NT2/D1 (cell line): ENCODE measurements at regions not wholly inside any gene's neighbourhood (a gene's known extent, or its start where the extent isn't known, plus 50 kb on each side); places are given as distances from the start of the nearest gene placed in this dataset.

ENCODE experiments used
- DNase-seq: peaks from one replicate; pipeline ENCODE4 v3.0.0-alpha.2; 2011; ENCODE audit warnings: low read depth, low spot score
- H3K27me3 ChIP-seq: 2 replicates; pipeline ENCODE4 v1.6.0; 2011; ENCODE audit warnings: mild to moderate bottlenecking; ENCODE audit not compliant: insufficient read length, insufficient read depth
- H3K36me3 ChIP-seq: 2 replicates; pipeline ENCODE4 v1.6.1; 2011; ENCODE audit warnings: mild to moderate bottlenecking, low read length, mixed read lengths; ENCODE audit not compliant: insufficient read depth, insufficient read length
- H3K4me1 ChIP-seq: 2 replicates; pipeline ENCODE4 v1.5.1; 2011; ENCODE audit not compliant: insufficient read depth, insufficient read length
- H3K4me3 ChIP-seq: 2 replicates; pipeline ENCODE4 v1.5.1; 2011; ENCODE audit warnings: low read depth; ENCODE audit not compliant: insufficient read length
- H3K9ac ChIP-seq: 2 replicates; pipeline ENCODE4 v1.6.0; 2011; ENCODE audit warnings: low read depth; ENCODE audit not compliant: insufficient read length
- H3K9me3 ChIP-seq: 2 replicates; pipeline ENCODE4 v1.5.1; 2011; ENCODE audit warnings: mild to moderate bottlenecking, low read length; ENCODE audit not compliant: insufficient read depth
- SUZ12 ChIP-seq: IDR thresholded peaks from 2 replicates; pipeline ENCODE4 v1.6.1; 2011; ENCODE audit not compliant: insufficient read length, insufficient read depth; ENCODE audit errors: extremely low read depth
- YY1 ChIP-seq: IDR thresholded peaks from 2 replicates; pipeline ENCODE4 v1.6.1; 2011; ENCODE audit not compliant: insufficient read length, insufficient read depth
- ZNF274 ChIP-seq: IDR thresholded peaks from 2 replicates; pipeline ENCODE4 v1.6.1; 2011; ENCODE audit warnings: mild to moderate bottlenecking, low read depth, low read length

GRCh38 chr22:49189871-49190270 lies 637.8 kb downstream of the BRD1 start:
- H3K27me3 ChIP-seq = no peaks in the 10 kb centered on the region
- H3K4me3 ChIP-seq = no peak overlapping the region
- peaks cover 4% of the 10 kb centered on the region; the same call in 1 of the 2 replicates for H3K9me3 ChIP-seq
- no peak for DNase-seq
- H3K9ac ChIP-seq = no peak overlapping the region
- no peak for TF ChIP-seq ZNF274
- no peak for TF ChIP-seq YY1
- no peak for TF ChIP-seq SUZ12
- H3K36me3 ChIP-seq = no peaks in the 10 kb centered on the region
- H3K4me1 ChIP-seq = no peaks in the 10 kb centered on the region

- H3K9me3 ChIP-seq = peaks cover 4% of the 10 kb centered on the region; the same call in 1 of the 2 replicates
- no peak for TF ChIP-seq YY1
- TF ChIP-seq ZNF274 = no peak
- no peak for TF ChIP-seq SUZ12
- no peak for DNase-seq
- H3K4me1 ChIP-seq = no peaks in the 10 kb centered on the region
- H3K27me3 ChIP-seq = no peaks in the 10 kb centered on the region
- H3K9ac ChIP-seq = no peak overlapping the region
- no peaks in the 10 kb centered on the region for H3K36me3 ChIP-seq
- no peak overlapping the region for H3K4me3 ChIP-seq
Measured at GRCh38 chr22:49188591-49188990, 639.1 kb downstream of the BRD1 start.

GRCh38 chr22:49188091-49188490 lies 639.6 kb downstream of the BRD1 start:
- no peaks in the 10 kb centered on the region for H3K4me1 ChIP-seq
- H3K9ac ChIP-seq = no peak overlapping the region
- TF ChIP-seq SUZ12 (no peak), ZNF274 (no peak), YY1 (no peak)
- H3K9me3 ChIP-seq = peaks cover 4% of the 10 kb centered on the region; the same call in 1 of the 2 replicates
- no peak overlapping the region for H3K4me3 ChIP-seq
- H3K27me3 ChIP-seq = no peaks in the 10 kb centered on the region
- DNase-seq = no peak
- H3K36me3 ChIP-seq = no peaks in the 10 kb centered on the region

GRCh38 chr22:49186762-49187161 lies 640.9 kb downstream of the BRD1 start:
- no peak for DNase-seq
- H3K27me3 ChIP-seq = no peaks in the 10 kb centered on the region
- no peak overlapping the region for H3K4me3 ChIP-seq
- no peaks in the 10 kb centered on the region for H3K4me1 ChIP-seq
- no peak overlapping the region for H3K9ac ChIP-seq
- no peak for TF ChIP-seq SUZ12
- no peak for TF ChIP-seq ZNF274
- no peak for TF ChIP-seq YY1
- H3K9me3 ChIP-seq = peaks cover 4% of the 10 kb centered on the region; the same call in 1 of the 2 replicates
- H3K36me3 ChIP-seq = no peaks in the 10 kb centered on the region

- H3K4me1 ChIP-seq = no peaks in the 10 kb centered on the region
- TF ChIP-seq YY1 = no peak
- no peak for TF ChIP-seq ZNF274
- H3K9me3 ChIP-seq = peaks cover 4% of the 10 kb centered on the region; the same call in 1 of the 2 replicates
- no peak overlapping the region for H3K4me3 ChIP-seq
- DNase-seq = no peak
- no peaks in the 10 kb centered on the region for H3K27me3 ChIP-seq
- no peaks in the 10 kb centered on the region for H3K36me3 ChIP-seq
- H3K9ac ChIP-seq = no peak overlapping the region
Measured at GRCh38 chr22:49186293-49186692, 641.4 kb downstream of the BRD1 start.

DNA sequence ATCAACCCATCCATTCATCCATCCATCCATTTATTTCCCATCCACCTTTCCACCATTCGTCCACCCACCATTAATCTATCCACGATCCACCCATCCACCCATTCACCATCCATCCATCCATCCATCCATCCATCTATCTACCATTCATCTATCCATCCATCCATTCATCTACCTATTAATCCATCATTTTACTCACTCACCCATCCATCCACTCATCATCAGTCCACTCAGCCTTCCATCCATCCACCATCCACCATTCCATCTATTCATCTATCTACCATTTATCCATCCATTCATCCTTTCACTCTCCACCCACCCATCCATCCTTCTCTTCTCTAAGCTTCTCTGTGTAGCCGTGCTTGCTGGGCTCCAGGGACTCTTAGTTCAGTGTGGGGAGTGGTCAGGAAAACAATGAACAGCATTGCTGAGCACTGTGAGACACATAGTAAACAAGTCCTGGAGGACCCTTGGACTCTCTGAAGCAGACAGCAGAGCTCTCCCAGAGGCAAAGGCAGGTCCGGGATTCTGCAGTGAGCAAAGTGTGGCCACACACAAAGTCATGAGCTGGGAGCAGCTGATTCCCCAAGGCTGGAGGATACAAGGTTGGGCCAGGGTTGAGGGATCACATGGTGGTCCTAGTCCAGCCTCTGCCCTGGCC lies 642.2 kb downstream of the BRD1 start:
- no peak for TF ChIP-seq ZNF274
- no peak for TF ChIP-seq YY1
- TF ChIP-seq SUZ12 = no peak
- Histone ChIP-seq H3K4me1 (no peaks in the 10 kb centered on the region), H3K27me3 (no peaks in the 10 kb centered on the region), H3K9ac (no peak overlapping the region), H3K36me3 (no peaks in the 10 kb centered on the region), H3K4me3 (no peak overlapping the region), H3K9me3 (peaks cover 4% of the 10 kb centered on the region; the same call in 1 of the 2 replicates)
- no peak for DNase-seq

GRCh38 chr22:49184736-49185135 lies 642.9 kb downstream of the BRD1 start:
- H3K4me1 ChIP-seq = peaks cover 4% of the 10 kb centered on the region
- H3K4me3 ChIP-seq = no peak overlapping the region
- H3K9ac ChIP-seq = no peak overlapping the region
- H3K27me3 ChIP-seq = no peaks in the 10 kb centered on the region
- H3K9me3 ChIP-seq = peaks cover 4% of the 10 kb centered on the region; the same call in 1 of the 2 replicates
- no peaks in the 10 kb centered on the region for H3K36me3 ChIP-seq
- DNase-seq = no peak
- no peak for TF ChIP-seq YY1
- no peak for TF ChIP-seq ZNF274
- no peak for TF ChIP-seq SUZ12

DNA sequence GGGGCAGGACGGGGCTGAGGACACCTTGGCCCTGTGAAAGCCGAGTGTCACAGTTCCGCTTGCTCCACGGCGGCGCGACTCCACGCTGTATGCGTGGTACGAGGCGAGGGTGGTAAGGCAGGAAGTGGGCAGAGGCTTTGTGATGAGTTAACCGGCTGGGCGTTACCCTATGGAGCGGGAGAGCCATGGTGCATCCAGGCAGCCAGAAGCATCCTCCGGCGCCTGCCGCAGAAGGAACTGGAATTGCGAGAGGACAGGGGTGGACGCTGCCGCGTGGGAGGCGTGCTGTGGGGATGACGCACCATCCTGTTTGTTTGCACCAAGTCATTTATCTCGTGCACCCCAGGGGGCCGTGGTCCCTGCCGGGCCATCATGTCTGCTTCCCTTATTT lies 643.9 kb downstream of the BRD1 start:
- Histone ChIP-seq H3K9me3 (peaks cover 4% of the 10 kb centered on the region; the same call in 1 of the 2 replicates), H3K9ac (no peak overlapping the region), H3K4me1 (peaks cover 4% of the 10 kb centered on the region), H3K4me3 (no peak overlapping the region), H3K36me3 (no peaks in the 10 kb centered on the region), H3K27me3 (no peaks in the 10 kb centered on the region)
- no peak for TF ChIP-seq ZNF274
- no peak for TF ChIP-seq YY1
- TF ChIP-seq SUZ12 = no peak
- DNase-seq = no peak
